ENCODE measurements at regions not wholly inside any gene's neighbourhood (a gene's known extent, or its start where the extent isn't known, plus 50 kb on each side); places are given as distances from the start of the nearest gene placed in this dataset.
A peak's percentile ranks its signal among the peaks of the same experiment; 100 is the strongest.

GRCh38 chr1:208475449-208475848, 231.3 kb upstream of the PLXNA2 start:
- Histone ChIP-seq H3K18ac (ENCODE audit: low read depth in 1 of 2, low read length in 2 of 2) (no peak overlapping the region), H3K4me3 (ENCODE audit: insufficient read depth in 1 of 2, low read depth in 1 of 2, low read length in 2 of 2) (no peak overlapping the region), H3K27ac (ENCODE audit: low read length, poor library complexity, severe bottlenecking) (no peak overlapping the region), H2AK5ac (ENCODE audit: low read length, severe bottlenecking) (no peak overlapping the region), H3K14ac (ENCODE audit: low read length in 2 of 2) (no peak overlapping the region), H3K23ac (ENCODE audit: low read length in 2 of 2) (no peak overlapping the region), H4K91ac (ENCODE audit: low read length) (no peak overlapping the region), H3K9ac (ENCODE audit: low read length) (no peak overlapping the region), H3K79me1 (replicated peaks; ENCODE audit: low read length, poor library complexity, severe bottlenecking) (no peaks in the 10 kb centered on the region), H2AFZ (ENCODE audit: low read depth, low read length) (no peak overlapping the region), H2BK15ac (ENCODE audit: low read depth, poor library complexity, severe bottlenecking) (no peak overlapping the region), H4K8ac (ENCODE audit: low read length) (no peak overlapping the region), H3K4me1 (ENCODE audit: control insufficient read depth, insufficient read depth, low read depth, low read length) (no peaks in the 10 kb centered on the region), H2BK120ac (ENCODE audit: low read depth, low read length) (no peak overlapping the region), H3K9me3 (ENCODE audit: control insufficient read depth, low read length) (no peaks in the 10 kb centered on the region), H2BK12ac (ENCODE audit: low read length in 2 of 2) (no peak overlapping the region), H3K4ac (ENCODE audit: low read depth in 1 of 2, low read length in 2 of 2) (no peak overlapping the region), H3K36me3 (ENCODE audit: control insufficient read depth in 1 of 2, insufficient read depth in 2 of 2, low read depth in 1 of 2, low read length in 2 of 2) (no peaks in the 10 kb centered on the region), H3K4me2 (ENCODE audit: low read length, poor library complexity, severe bottlenecking) (no peak overlapping the region), H2BK5ac (ENCODE audit: low read depth, low read length, poor library complexity, severe bottlenecking) (no peak overlapping the region), H3K27me3 (ENCODE audit: control insufficient read depth in 1 of 2, insufficient read depth in 1 of 2, low read length in 2 of 2) (no peaks in the 10 kb centered on the region)
- peak; percentile 69 for DNase-seq
- 58% methylated on average over 3 of the region's 4 CpGs for WGBS

- Histone ChIP-seq H4K8ac (ENCODE audit: low read length) (no peak overlapping the region), H3K79me1 (replicated peaks; ENCODE audit: low read length, poor library complexity, severe bottlenecking) (no peaks in the 10 kb centered on the region), H3K27ac (ENCODE audit: low read length, poor library complexity, severe bottlenecking) (no peak overlapping the region), H3K36me3 (ENCODE audit: control insufficient read depth in 1 of 2, insufficient read depth in 2 of 2, low read depth in 1 of 2, low read length in 2 of 2) (no peaks in the 10 kb centered on the region), H4K91ac (ENCODE audit: low read length) (no peak overlapping the region), H2BK12ac (ENCODE audit: low read length in 2 of 2) (no peak overlapping the region), H3K18ac (ENCODE audit: low read depth in 1 of 2, low read length in 2 of 2) (no peak overlapping the region), H3K4me2 (ENCODE audit: low read length, poor library complexity, severe bottlenecking) (no peak overlapping the region), H3K27me3 (ENCODE audit: control insufficient read depth in 1 of 2, insufficient read depth in 1 of 2, low read length in 2 of 2) (no peaks in the 10 kb centered on the region), H3K9ac (ENCODE audit: low read length) (no peak overlapping the region), H2BK5ac (ENCODE audit: low read depth, low read length, poor library complexity, severe bottlenecking) (no peak overlapping the region), H2AFZ (ENCODE audit: low read depth, low read length) (no peak overlapping the region), H3K14ac (ENCODE audit: low read length in 2 of 2) (no peak overlapping the region), H2BK120ac (ENCODE audit: low read depth, low read length) (no peak overlapping the region), H3K23ac (ENCODE audit: low read length in 2 of 2) (no peak overlapping the region), H2BK15ac (ENCODE audit: low read depth, poor library complexity, severe bottlenecking) (no peak overlapping the region), H3K9me3 (ENCODE audit: control insufficient read depth, low read length) (no peaks in the 10 kb centered on the region), H3K4ac (ENCODE audit: low read depth in 1 of 2, low read length in 2 of 2) (no peak overlapping the region), H3K4me1 (ENCODE audit: control insufficient read depth, insufficient read depth, low read depth, low read length) (no peaks in the 10 kb centered on the region), H3K4me3 (ENCODE audit: insufficient read depth in 1 of 2, low read depth in 1 of 2, low read length in 2 of 2) (peak overlapping the region in 1 of 2 experiments; percentile 1), H2AK5ac (ENCODE audit: low read length, severe bottlenecking) (no peak overlapping the region)
- 65% methylated on average over 5 of the region's 5 CpGs for WGBS
- DNase-seq, result peak; percentile 70
These were observed 232.0 kb upstream of the PLXNA2 start for GRCh38 chr1:208475951-208476845.

- Histone ChIP-seq H3K14ac (ENCODE audit: low read length in 2 of 2) (no peak overlapping the region), H2BK15ac (ENCODE audit: low read depth, poor library complexity, severe bottlenecking) (no peak overlapping the region), H2BK12ac (ENCODE audit: low read length in 2 of 2) (no peak overlapping the region), H3K27me3 (ENCODE audit: control insufficient read depth in 1 of 2, insufficient read depth in 1 of 2, low read length in 2 of 2) (no peaks in the 10 kb centered on the region), H3K9ac (ENCODE audit: low read length) (no peak overlapping the region), H3K9me3 (ENCODE audit: control insufficient read depth, low read length) (no peaks in the 10 kb centered on the region), H3K36me3 (ENCODE audit: control insufficient read depth in 1 of 2, insufficient read depth in 2 of 2, low read depth in 1 of 2, low read length in 2 of 2) (no peaks in the 10 kb centered on the region), H3K27ac (ENCODE audit: low read length, poor library complexity, severe bottlenecking) (no peak overlapping the region), H4K91ac (ENCODE audit: low read length) (no peak overlapping the region), H2BK120ac (ENCODE audit: low read depth, low read length) (no peak overlapping the region), H3K79me1 (replicated peaks; ENCODE audit: low read length, poor library complexity, severe bottlenecking) (no peaks in the 10 kb centered on the region), H3K4ac (ENCODE audit: low read depth in 1 of 2, low read length in 2 of 2) (no peak overlapping the region), H4K8ac (ENCODE audit: low read length) (no peak overlapping the region), H3K18ac (ENCODE audit: low read depth in 1 of 2, low read length in 2 of 2) (no peak overlapping the region), H3K4me1 (ENCODE audit: control insufficient read depth, insufficient read depth, low read depth, low read length) (no peaks in the 10 kb centered on the region), H2AFZ (ENCODE audit: low read depth, low read length) (no peak overlapping the region), H3K4me3 (ENCODE audit: insufficient read depth in 1 of 2, low read depth in 1 of 2, low read length in 2 of 2) (no peak overlapping the region), H2AK5ac (ENCODE audit: low read length, severe bottlenecking) (no peak overlapping the region), H3K4me2 (ENCODE audit: low read length, poor library complexity, severe bottlenecking) (no peak overlapping the region), H3K23ac (ENCODE audit: low read length in 2 of 2) (no peak overlapping the region), H2BK5ac (ENCODE audit: low read depth, low read length, poor library complexity, severe bottlenecking) (no peak overlapping the region)
- no peak for DNase-seq
- 100% methylated on average over 2 of the region's 2 CpGs for WGBS
These were observed 232.6 kb upstream of the PLXNA2 start for GRCh38 chr1:208476846-208477170.

DNA sequence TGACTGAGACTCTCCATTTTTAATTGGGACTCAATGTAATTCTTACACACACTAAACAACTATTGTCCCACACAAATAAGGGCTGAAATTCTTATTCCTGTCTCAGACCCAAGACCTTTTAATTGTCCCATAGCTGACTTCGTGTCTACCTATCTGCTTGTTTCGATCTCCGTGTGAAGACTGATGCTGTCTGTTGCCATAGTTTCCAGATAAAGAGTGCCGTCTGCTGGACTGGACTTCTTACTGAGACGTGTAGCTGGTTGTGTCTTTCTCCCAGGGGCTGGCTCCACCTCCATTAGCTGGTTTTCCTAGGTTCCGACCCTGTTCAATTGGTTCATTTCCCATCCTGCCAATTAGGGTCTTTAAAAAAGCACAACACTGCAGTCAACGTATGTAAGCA, 235.3 kb upstream of the PLXNA2 start:
- H3K9ac ChIP-seq (ENCODE audit: low read length), result no peak overlapping the region
- H2BK15ac ChIP-seq (ENCODE audit: low read depth, poor library complexity, severe bottlenecking), result no peak overlapping the region
- no peak overlapping the region for H2AK5ac ChIP-seq (ENCODE audit: low read length, severe bottlenecking)
- H3K27me3 ChIP-seq (ENCODE audit: control insufficient read depth in 1 of 2, insufficient read depth in 1 of 2, low read length in 2 of 2), result no peaks in the 10 kb centered on the region
- H3K4me3 ChIP-seq (ENCODE audit: insufficient read depth in 1 of 2, low read depth in 1 of 2, low read length in 2 of 2), result no peak overlapping the region
- H3K27ac ChIP-seq (ENCODE audit: low read length, poor library complexity, severe bottlenecking), result no peak overlapping the region
- H3K36me3 ChIP-seq (ENCODE audit: control insufficient read depth in 1 of 2, insufficient read depth in 2 of 2, low read depth in 1 of 2, low read length in 2 of 2), result no peaks in the 10 kb centered on the region
- H3K14ac ChIP-seq (ENCODE audit: low read length in 2 of 2), result no peak overlapping the region
- no peak overlapping the region for H3K18ac ChIP-seq (ENCODE audit: low read depth in 1 of 2, low read length in 2 of 2)
- H4K91ac ChIP-seq (ENCODE audit: low read length), result no peak overlapping the region
- H3K23ac ChIP-seq (ENCODE audit: low read length in 2 of 2), result no peak overlapping the region
- no peaks in the 10 kb centered on the region for H3K79me1 ChIP-seq (replicated peaks; ENCODE audit: low read length, poor library complexity, severe bottlenecking)
- H2BK5ac ChIP-seq (ENCODE audit: low read depth, low read length, poor library complexity, severe bottlenecking), result no peak overlapping the region
- H2BK120ac ChIP-seq (ENCODE audit: low read depth, low read length), result no peak overlapping the region
- H2AFZ ChIP-seq (ENCODE audit: low read depth, low read length), result no peak overlapping the region
- 81% methylated on average over 6 of the region's 7 CpGs for WGBS
- H4K8ac ChIP-seq (ENCODE audit: low read length), result no peak overlapping the region
- H3K9me3 ChIP-seq (ENCODE audit: control insufficient read depth, low read length), result no peaks in the 10 kb centered on the region
- no peaks in the 10 kb centered on the region for H3K4me1 ChIP-seq (ENCODE audit: control insufficient read depth, insufficient read depth, low read depth, low read length)
- H3K4ac ChIP-seq (ENCODE audit: low read depth in 1 of 2, low read length in 2 of 2), result no peak overlapping the region
- DNase-seq, result no peak
- H3K4me2 ChIP-seq (ENCODE audit: low read length, poor library complexity, severe bottlenecking), result no peak overlapping the region
- H2BK12ac ChIP-seq (ENCODE audit: low read length in 2 of 2), result peak overlapping the region in 1 of 2 experiments; percentile 15

Measured in mesenchymal stem cell (in vitro differentiated cells and primary cell).